Fibroblast of skin of right quadriceps (primary cell): ENCODE measurements at regions not wholly inside any gene's neighbourhood (a gene's known extent, or its start where the extent isn't known, plus 50 kb on each side); places are given as distances from the start of the nearest gene placed in this dataset.

Source experiments
- DNase-seq: peaks from one replicate; pipeline ENCODE4 v3.0.0-alpha.2; 2013

- no peak for DNase-seq
Measured at GRCh38 chr2:163808406-163808805, 72.6 kb upstream of the FIGN start.

DNA sequence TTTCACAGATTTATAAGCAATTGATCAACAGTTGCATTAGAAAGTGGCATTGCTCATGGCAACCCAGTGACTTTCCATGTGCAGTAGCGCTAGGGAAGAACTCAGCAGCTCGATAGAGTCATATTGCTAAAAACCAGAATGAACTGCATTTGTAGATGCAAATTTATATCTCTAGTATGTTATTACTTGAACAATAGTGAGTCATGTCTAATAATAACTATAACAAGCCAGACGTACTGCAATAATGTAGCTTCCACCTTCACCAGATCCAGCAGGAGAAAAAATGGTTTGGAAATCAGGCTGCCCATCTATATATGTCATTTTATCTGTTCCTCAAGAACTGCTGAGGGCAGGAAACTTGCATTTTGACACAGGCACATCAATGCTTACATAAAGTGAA is 66.5 kb upstream of the FIGN start:
- peak; percentile 4 for DNase-seq

- no peak for DNase-seq
Measured at GRCh38 chr2:163801486-163801885, 65.7 kb upstream of the FIGN start.

DNA sequence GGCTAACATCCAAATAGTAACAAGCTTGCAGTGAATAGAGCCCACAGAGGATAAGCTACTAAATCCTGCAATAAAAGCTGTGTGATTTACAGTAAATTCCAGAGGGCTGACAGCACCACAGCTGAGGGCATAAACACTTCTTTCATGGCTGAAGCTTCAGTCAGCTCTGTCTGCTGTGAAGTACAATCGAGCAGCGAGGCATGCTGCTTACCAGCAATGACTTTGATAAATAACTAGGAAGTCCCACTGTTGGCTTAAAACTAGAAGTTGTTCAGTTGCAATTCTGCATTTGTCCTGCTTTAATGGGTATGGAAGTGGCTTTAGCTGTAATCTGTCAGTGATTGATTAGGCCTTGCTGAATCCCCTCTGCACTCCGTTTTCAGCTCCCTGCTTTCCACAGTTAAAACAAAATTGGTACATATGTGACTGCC is 65.2 kb upstream of the FIGN start:
- peak; percentile 88 for DNase-seq

GRCh38 chr2:163799807-163800206 is 64.0 kb upstream of the FIGN start:
- no peak for DNase-seq

DNA sequence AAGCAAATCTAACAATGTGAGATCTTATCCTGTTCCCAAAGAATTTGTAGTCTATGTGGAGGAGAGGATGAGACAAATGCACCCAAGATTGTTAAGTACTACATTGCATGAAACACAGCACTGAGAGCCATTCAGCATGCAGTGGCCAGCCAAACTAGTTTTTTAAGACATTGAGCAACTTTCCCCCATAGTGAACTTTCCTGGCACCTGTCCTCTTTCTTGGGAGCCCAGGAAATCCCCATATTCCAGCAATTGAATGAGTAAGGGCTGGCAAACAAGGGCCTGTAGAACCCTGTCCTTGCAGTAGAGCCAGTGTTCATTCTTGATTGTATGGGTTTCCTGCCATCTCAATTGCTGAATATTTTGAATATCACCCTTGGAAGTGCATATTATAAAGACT is 58.8 kb upstream of the FIGN start:
- DNase-seq, result no peak
